GM21529 (cell line): ENCODE measurements at regions not wholly inside any gene's neighbourhood (a gene's known extent, or its start where the extent isn't known, plus 50 kb on each side); places are given as distances from the start of the nearest gene placed in this dataset.
"Not testable (repeated sequence)": the region's sequence is repeated elsewhere in the genome, so short reads cannot be mapped to it uniquely, and the experiment has no call there.

Experiments used
- ATAC-seq: cut with Tn5 transposase; IDR thresholded peaks from one replicate; pipeline ENCODE4 v1.9.1; 2021; ENCODE audit not compliant: unreplicated experiment

DNA sequence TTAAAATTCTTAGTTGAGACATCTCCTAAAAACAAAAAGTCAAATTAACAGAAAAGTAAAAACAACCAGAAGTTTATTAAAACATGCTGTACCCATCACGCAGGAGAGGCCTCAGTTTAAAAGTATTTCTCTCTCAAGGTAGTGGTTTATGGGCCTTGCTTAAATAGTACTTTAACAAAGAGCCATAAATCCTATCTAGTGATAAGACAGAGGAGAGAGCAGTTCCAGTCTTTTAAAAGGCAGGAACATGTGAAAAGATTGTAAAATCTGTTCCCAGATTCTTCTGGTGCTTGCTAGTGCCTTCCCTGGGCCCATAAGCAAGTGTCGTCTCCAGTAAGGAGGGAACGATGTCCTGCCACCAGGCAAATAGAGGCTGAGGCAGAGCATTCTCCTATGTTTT lies 476.3 kb upstream of the ADGRL3 start:
- ATAC-seq: no peak

DNA sequence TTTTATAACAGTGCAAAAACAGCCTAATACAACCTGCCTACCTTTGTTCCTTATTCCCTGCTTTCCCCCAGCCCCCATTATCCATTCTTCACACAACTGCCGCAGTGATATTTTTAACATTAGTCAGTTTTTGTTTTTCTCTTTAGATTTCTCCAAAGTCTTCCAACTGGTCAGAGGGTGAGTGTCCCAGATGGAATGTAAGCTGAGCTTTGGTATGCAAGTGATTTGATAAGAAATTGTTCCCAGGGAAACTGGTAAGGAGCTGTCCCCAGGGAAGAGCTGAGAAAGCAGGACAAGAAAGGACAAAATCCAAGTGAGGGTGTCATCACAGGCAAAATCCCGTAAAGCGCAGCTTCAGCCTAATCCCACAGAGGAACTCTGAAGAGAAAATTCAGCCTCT lies 475.5 kb upstream of the ADGRL3 start:
- no peak for ATAC-seq

DNA sequence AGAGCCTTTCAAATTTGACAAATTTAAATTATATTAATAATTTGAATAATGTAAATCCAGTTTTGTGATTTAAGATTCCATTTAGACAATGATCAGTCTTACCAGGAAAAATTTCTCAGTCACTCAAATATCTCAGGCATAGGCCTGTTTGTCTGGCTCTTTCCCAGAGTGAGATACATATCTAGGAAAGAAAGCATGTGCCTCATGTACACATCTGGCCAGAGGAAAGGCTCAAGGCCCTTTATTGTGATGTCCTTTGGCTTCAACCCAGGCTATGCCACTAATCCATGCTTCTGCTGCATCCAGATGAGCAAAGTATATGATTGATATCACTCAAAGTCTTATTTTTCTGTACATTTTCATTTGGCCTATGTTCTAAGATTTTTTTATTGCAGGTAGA lies 473.3 kb upstream of the ADGRL3 start:
- ATAC-seq: no peak

DNA sequence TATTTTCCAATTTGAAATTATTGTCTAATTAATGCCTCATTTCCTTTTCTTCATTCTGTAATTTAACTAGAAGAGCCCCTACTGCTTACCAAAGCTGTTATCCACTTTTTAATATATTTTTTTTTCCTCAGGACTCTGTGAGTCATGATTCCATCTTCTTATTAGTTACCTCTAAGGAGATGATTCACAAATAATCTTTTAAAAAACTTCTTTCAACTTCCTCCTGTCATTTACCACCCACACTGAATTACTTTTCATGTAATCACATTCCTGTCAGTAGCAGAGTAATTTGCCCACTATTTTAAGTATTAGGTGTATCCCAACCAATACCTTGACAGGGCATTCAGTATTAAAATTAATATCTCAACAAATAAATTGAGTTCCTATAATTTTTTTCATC lies 470.9 kb upstream of the ADGRL3 start:
- ATAC-seq: no peak

DNA sequence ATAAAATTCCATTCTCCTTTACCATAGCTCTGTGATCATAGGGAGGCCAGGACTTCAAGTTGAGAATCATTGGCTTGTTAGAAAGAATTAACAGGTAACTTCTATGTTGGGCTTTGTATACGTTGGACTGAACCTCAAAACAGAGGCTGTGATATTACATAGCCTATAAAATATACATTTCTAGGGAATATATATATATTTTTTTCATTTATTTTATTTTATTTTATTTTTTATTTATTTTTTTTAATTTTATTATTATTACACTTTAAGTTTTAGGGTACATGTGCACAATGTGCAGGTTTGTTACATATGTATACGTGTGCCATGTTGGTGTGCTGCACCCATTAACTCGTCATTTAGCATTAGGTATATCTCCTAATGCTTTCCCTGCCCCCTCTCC lies 470.4 kb upstream of the ADGRL3 start:
- not testable (repeated sequence) for ATAC-seq

DNA sequence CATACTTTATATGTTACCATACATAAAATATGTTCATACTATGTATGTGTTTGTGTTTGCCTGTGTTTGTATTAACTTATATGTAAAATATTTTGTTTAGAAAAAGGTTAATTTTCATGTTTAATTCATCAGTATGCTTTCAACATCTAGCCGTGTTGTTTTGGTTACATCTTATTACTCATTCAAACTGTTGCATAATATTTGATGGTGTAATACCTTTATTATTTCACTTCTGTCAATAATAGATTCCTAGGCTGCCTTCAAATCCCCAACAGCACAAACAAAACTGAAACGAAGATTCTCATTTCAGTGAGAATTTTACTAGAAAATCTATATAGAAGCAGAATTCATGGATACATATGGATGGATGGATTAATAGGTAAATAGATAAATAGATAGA lies 462.3 kb upstream of the ADGRL3 start:
- ATAC-seq: no peak

DNA sequence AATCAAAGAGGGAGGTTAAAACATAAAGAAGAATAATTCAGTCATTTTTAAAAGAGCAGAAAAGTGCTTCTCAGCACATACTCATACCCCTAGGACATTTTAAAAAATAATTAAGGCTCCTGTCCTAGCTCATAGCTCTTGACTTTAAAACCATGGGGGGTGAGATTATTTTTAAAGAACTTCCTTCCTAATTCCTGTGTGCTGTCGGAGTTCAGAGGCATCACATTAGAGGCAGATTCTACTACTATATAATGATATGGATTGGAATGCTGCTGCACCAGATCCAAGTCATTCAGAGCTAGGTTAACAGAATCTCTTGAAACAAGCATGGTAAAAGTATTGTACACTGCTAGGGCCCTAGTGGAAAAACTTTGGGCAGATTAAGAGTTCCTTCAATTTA lies 456.5 kb upstream of the ADGRL3 start:
- ATAC-seq: no peak

DNA sequence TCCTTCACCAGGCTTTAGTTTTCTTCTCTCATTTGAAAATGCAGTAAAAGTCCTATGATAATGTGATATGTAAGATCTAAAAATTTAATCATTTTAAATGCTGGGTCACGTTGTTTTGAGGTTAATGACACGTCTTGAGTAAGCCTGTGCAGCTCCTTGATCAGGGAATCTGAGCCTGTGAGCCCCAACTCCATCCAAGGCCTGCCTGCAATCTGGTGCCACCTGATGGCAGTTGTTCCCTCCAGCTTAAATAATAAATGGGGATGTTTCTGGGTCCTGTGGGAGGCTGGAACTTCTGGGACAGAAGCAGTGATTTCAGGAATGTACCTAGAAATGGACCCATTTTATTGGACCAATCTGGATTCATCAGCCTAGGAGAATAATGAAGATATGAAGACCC lies 455.4 kb upstream of the ADGRL3 start:
- ATAC-seq: no peak

DNA sequence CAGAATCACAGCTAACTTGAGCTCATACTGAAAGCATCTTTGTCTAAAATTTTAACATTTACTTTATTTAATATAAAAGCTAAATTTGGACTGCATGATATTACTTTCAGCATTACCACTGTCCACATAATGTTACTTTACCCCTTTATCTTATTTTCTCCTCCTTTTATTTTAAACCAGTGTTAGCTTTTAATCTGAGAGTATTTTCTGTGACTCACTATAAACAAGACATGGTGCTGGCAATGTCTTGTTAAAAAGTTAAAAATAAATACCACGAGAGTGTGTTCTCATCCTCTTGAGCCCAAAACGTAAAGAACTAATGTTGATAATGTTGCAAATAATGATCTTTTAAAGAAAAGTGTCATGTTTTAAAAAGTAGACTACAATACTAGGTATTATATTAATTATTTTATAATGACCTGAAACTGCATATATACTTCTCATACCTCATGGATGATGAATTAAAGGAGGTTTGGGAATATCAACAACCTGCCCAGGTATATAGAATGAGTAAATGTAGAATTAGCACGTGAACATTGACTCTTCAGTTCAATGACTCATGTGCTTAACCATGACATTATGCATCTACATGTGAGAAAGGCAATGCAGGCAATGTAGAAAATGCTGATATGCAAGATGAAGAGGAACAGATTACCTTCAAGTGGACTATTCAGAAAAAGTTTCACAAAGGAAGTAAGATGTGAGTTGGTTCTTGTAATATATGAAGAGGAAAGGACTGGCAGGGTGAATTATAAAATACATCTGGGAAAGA lies 454.1 kb upstream of the ADGRL3 start:
- no peak for ATAC-seq

DNA sequence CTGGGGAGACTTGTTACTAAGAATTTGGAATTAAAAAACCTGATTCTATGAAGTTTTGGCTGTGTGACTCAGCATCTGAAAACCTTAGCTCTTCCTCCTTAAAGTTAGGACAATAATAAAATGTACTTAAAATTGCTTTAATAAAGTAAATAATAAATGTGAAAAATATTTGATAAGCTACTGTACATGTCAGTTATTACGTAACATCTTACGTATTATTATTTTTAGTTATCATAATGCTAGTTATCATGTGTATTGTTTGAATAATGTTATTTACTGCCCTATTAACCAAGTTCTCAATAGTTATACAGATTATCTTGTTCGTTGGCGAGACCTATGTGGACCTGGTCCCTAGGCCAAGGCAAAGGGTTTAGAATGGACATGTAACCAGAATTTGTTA lies 449.2 kb upstream of the ADGRL3 start:
- ATAC-seq: no peak

DNA sequence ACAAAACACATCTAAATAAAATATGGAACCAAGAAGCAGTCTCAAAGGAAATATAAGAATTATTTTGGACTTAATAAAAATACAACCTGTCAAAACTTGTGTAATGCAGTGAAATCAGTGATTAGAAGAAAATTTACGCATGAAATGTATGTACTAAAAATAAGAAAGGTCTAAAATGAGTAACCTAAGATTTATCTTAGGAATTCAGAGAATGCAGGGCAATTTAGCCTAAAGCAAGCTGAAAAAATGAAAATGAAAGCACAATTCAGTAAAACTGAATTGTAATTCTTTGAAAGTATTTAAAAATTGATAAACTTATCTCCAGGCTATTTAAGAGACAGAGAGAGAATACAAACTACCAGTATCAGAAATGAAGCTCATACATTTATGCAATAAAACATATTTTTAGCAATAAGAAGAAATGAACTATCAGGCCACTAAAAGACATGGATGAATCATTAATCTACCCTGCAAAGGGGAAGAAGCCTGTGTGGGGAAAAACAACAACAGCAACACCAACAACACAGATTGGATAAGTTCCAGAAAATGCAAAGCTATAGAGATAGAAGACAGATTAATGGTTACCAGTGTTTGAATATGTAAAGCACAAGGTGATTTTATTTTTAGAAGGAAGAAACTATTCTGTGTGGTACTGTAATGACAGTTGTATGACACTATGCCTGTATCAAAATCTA lies 442.0 kb upstream of the ADGRL3 start:
- no peak for ATAC-seq

DNA sequence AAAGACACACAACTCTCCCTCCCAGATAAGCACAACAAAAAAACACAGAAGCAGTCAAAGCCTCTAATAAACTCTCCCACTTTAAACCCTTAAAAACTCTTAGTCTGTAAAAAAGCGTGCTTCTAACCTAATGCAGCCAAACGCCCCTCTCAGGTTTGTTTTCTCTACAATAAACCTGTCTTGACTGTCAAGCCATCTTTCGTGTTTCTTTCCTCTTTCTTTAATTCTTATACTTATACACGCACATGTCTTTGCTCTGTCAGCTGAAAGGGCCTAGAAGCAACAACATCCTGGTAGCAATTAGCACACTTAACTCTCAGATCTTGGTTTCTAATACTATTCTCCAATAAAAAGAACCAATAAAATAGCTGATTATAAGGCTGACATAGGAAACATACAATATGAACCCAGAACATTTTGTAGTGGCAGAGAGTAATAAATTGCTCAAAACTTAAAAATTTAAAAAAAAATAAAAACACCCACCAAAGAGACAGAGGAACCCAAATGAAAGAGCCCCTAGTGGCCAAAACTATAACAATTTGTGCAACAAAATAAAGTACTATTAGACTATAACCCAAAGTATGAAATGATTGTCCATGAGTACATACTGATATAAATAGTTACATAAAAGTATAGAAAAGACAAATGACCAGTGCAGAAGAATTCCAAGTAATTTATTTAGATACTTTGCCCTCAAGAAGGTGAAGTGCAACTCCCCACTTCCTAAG lies 440.4 kb upstream of the ADGRL3 start:
- ATAC-seq: no peak

DNA sequence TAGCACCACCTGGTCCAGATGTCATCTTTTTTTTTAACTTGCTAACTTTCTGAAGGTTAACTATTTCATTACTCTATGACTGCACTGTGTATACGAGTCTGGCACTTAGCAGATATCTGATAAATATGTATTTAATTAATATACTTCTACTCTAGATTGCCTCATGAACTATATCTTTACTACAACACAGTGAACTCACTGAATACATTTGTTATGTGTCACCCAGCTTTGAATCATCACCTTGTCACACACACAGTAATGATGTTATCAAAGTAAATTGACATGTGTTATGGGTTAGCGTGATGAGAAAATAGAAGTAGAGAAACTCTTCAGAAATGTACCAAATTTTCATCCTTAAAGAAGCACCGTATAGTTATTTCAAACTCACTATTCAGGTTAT lies 419.3 kb upstream of the ADGRL3 start:
- ATAC-seq: no peak

DNA sequence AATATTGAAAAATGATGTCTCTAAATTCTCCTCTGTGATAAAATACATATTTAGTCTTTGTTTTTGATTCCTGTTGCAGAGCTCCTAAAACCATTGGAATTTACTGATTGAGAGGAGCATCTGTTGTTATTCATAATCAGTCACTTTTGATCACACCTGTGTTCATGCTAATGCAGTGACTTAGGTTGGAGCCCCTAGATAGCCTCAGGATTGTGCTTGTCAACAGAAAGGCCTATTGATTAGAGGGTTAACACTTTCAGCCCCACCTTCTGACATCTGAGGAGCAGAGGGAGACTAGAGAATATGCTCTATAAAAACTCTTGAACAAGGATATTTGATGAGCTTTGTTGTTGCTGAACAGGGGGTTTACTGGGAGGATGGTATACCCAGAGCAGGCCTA lies 409.5 kb upstream of the ADGRL3 start:
- no peak for ATAC-seq

DNA sequence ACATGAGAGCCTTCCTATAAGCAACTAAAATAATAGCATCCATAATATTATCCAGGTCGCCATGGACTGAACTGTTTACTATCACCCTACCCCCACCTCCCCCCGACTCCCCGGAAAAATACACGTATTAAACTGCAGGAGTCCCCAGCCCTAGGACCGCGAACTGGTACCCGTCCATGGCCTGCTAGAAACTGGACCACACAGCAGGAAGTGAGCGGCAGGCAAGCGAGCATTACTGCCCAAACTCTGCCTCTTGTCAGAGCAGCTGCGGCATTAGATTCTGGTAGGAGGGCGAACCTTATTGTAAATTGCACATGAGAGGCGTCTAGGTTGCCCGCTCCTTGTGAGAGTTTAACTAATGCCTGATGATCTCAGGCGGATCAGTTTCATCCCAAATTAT lies 405.8 kb upstream of the ADGRL3 start:
- ATAC-seq: no peak

DNA sequence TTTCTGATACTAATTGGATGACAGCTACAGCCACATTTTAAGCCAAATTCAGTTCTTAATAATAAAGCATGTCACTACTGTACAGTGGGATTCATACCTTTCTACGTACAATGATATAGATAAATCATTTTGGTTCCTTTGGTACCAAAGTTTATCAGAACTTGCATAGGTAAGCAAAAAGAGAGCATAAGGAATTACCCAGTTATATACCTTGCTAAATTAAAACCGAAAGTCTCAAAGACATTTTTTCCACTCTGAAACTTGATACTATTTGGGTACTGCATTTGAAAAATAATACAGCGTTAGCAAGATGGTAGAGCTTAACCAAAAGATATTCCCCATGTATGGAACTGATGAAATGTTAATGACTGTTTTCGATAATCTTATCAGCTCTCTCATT lies 400.9 kb upstream of the ADGRL3 start:
- no peak for ATAC-seq

DNA sequence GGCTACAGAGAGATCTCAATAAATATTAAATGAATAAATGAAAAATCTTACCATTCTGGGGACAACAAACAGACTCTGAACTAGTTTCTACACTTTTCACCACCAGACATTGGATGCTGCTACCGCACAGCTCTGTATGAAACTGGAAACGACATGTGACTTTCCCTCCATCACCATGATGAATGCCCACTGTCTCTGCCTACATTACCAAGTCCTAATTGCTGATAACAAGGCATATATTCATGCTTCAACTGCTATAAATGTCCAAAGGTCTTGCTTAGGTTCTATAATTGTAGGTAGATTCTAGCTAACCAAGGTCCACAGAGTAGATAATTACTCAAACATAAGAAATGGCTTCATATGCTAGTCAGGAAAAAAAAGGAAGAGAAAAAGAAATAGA lies 399.4 kb upstream of the ADGRL3 start:
- no peak for ATAC-seq

DNA sequence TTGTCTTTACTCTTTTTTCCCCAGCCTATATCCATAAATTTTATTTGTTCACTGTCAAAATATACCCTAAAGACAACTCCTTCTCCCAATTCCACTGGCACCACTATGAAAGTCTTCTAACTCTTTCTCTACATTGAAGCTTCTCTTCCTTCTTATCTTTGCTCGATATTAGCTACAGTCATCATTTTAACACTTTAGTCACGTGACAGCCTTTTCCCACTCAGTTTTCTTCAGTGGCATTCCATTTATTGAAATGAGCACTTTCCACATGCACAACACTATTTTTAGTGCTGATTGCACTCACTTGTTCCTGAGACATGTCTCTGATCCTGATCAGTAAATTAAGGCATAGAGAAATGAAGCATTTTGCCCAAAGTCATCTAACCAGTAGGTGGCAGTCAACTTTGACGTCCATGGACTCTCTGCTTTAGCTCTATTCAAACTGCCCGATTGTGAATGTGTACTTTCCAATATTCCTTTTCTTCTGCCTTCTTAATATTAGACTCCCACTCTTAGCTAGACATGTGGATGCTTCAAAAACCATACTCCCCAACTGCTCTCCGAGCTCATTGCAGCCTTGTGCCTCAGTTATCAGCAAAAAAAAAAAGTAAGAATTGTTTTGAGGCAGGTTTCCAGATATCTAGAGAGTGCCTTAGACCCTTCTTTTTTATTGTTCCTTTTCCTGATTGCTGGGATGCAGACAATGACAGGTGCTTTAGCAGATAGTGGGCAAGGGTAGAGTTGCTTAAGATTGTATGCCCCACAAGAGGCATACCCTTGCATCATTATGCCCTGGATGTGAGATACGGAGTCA lies 394.4 kb upstream of the ADGRL3 start:
- ATAC-seq: peak; percentile 49

DNA sequence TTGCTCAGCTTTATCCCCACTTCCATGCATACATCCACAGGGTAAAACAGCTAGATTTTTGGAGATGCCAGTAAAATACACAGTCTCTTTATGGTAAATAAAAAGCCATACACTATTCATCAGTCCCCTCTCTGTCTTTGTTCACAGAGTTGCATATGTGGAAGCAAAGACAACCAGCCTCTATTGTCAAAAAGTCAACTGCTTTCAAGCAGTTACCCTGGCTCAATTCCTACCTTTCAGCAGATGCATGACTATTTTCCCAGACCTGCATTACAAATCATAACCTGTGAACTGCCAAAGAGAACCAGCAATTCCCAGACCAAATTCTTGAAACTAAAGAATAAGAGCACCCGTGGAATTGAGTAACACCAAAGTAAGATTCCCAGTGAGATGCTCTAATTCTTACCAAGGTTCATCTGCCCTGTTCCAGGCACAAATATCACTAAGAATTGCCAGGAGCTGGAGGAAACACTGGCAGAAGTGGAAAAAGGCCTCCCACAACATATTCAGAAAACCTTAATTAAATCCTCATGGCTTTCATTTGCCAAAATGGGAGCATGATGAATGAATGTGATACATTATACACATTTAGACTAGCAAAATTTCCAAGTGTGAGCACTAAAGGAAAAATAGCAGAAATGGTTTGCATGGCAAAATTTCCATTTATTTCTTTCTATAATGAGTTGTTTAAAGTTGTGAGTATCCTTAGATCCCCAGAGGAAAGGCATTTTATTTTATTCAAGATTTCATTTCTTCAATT lies 391.2 kb upstream of the ADGRL3 start:
- no peak for ATAC-seq

DNA sequence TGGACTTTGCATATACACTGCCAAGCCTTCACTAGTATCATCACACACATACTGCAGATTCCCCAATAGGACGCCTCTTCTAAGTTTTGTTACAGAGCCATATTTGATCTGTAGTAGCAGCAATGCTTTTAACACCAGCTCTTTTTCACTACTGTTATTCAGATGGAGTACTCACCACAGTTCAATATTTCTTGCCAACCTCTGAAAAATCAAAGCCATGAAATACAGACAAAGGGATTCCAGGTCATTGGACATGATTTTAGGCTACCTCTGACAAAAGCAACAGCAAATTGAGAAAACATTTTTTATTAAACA lies 390.7 kb upstream of the ADGRL3 start:
- ATAC-seq: no peak

DNA sequence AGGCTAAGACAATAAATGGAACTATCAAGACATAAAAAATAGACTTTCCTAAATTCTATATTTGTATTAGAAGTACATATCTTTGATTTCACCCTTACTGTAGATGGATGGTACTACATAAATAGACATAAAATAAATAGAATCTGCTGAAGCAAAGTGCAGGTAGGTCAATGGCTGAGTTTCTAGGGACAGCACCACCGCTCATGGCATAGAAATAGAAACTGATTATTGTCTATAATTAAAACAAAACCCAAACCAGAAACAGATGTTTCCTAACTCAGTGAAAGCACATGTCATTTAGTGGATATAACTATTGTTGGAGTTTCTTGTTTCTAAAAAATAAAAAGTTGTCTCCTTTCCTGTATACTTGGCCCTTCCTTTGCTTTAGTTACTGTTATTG lies 387.3 kb upstream of the ADGRL3 start:
- ATAC-seq: no peak
